ENCODE measurements at regions not wholly inside any gene's neighbourhood (a gene's known extent, or its start where the extent isn't known, plus 50 kb on each side); places are given as distances from the start of the nearest gene placed in this dataset.

DNA sequence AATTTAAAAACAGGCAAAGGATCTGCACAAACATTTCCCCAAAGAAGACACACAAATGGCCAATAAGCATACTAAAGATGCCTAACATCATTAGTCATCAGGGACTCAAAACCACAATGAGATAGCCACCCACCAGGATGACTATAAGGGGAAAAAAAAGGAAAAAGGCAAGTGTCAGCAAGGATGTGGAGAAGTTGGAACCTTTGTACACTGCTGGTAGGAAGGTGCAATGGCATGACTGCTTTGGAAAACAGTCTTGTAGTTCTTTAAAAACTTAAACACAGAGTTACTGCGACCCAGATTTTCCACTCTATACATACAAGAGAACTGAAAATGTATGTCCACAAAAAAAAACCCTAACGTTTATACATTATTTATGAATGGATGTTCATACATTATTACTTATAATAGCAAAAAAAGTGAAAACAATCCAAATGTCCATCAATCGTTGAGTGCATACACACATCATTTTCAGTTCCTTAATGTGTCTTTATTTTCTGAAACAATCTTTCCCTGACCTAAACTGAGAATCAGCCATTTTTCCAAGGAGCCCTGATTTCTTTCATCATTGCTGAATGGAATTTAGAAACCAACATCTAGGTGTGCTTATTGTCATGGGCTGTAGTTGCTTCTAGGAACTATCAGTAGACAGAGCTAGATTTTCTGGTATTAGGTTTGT lies 64.7 kb upstream of the TLK1 start:
- no peak for DNase-seq (ENCODE audit: low read depth)

- DNase-seq (ENCODE audit: low read depth): no peak
Observed at GRCh38 chr2:171217330-171217729, 56.6 kb upstream of the TLK1 start.

DNA sequence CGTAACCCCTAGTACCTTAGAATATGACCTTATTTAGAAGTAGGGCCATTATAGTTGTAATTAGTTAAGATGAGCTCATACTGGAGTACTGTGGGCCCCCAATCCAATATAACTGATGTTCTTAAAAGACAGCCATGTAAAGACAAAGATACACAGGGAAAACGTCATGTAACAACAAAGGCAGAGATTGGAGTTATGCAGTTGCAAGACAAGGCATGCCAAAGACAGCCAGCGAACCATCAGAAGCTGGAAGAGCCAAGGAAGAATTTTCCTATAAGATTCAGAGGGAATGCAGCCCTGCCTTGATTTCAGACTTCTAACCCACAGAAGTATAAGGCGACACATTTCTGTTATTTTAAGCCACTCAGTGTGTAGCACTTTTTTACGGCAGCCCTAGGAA lies 55.9 kb upstream of the TLK1 start:
- no peak for DNase-seq (ENCODE audit: low read depth)

- no peak for DNase-seq (ENCODE audit: low read depth)
Observed at GRCh38 chr2:171214093-171214492, 53.4 kb upstream of the TLK1 start.

DNA sequence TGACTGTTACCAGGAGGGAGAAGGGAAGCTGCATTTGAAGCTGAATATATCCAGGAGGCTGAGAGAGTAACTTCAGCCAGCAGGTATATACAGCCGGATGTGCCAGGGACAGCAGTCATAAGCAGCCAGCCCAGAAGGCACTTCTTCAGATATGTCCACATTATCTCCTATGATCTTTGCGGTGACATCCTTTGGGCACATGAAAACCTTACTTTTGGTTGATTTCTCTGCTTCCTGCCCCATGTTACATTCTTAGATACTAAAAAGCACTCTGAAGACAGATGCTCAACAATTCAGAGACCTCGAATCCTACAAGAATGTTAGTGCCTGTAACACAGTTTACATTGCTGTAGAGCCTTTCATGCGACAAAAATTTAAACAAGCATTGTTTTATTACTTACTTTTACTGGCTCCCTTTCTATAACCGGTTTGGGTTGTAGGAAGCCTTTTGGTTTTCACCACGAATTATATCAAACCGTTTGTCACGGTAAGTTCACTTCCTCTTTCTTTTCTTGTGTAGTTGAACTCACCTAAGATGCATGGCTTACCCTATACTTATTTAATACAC lies 50.3 kb upstream of the TLK1 start:
- DNase-seq (ENCODE audit: low read depth): peak; percentile 4
